WTC11 (cell line): ENCODE measurements at regions not wholly inside any gene's neighbourhood (a gene's known extent, or its start where the extent isn't known, plus 50 kb on each side); places are given as distances from the start of the nearest gene placed in this dataset.

ENCODE experiments used
- ATAC-seq: fragments of 200-7000 bp; cut with Tn5 transposase; 2 replicates; pipeline ENCODE4 v1.10.0; 2021; ENCODE audit warnings: mild to moderate bottlenecking, moderate library complexity
- CTCF ChIA-PET: fragments of 300-600 bp; sonication (Branson Sonifier 250); formaldehyde crosslinking; loops from one replicate; lab custom pipeline; 2021; ENCODE audit warnings: antibody characterized with exemption; lab: Charles Lee
- POLR2A ChIA-PET: fragments of 350-600 bp; sonication (Branson Sonifier 250); formaldehyde crosslinking; loops from one replicate; lab custom pipeline; 2021; ENCODE audit warnings: antibody characterized with exemption; lab: Charles Lee
- DNase-seq: peaks from one replicate; pipeline ENCODE4 v3.0.0; 2021; ENCODE audit warnings: low spot score
- H3K27ac Mint-ChIP-seq: 2 replicates; pipeline ENCODE4 v1.8.0; 2021; ENCODE audit warnings: mixed read lengths
- H3K27me3 Mint-ChIP-seq: 2 replicates; pipeline ENCODE4 v1.8.0; 2021; ENCODE audit warnings: low read depth, mild to moderate bottlenecking, moderate library complexity, mixed read lengths
- H3K36me3 Mint-ChIP-seq: 2 replicates; pipeline ENCODE4 v1.8.0; 2021; ENCODE audit warnings: mixed read lengths
- H3K4me1 Mint-ChIP-seq: 2 replicates; pipeline ENCODE4 v1.8.0; 2022; ENCODE audit warnings: mixed read lengths
- H3K4me3 Mint-ChIP-seq: 2 replicates; pipeline ENCODE4 v1.8.0; 2021; ENCODE audit warnings: mild to moderate bottlenecking, moderate library complexity, mixed read lengths
- H3K9me3 Mint-ChIP-seq: 2 replicates; pipeline ENCODE4 v1.8.0; 2021; ENCODE audit warnings: mixed read lengths
- ATF1 ChIP-seq: sonication (generic); formaldehyde crosslinking; IDR thresholded peaks from 2 replicates; pipeline ENCODE4 v1.8.1; 2023; ENCODE audit warnings: mild to moderate bottlenecking, moderate library complexity, missing genetic modification reagents
- CREB1 ChIP-seq: sonication (generic); formaldehyde crosslinking; IDR thresholded peaks from 2 replicates; pipeline ENCODE4 v1.8.0; 2023; ENCODE audit warnings: mild to moderate bottlenecking, missing genetic modification reagents
- GTF2I ChIP-seq: fragments of 250-450 bp; sonication (Bioruptor Pico); conservative IDR thresholded peaks from 2 replicates; pipeline ENCODE4 v1.4.0; 2021; ENCODE audit warnings: mild to moderate bottlenecking
- NR2C2 ChIP-seq: sonication (generic); formaldehyde crosslinking; IDR thresholded peaks from 2 replicates; pipeline ENCODE4 v1.8.0; 2022; ENCODE audit warnings: mild to moderate bottlenecking, missing genetic modification reagents
- TEAD4 ChIP-seq: sonication (generic); formaldehyde crosslinking; IDR thresholded peaks from 2 replicates; pipeline ENCODE4 v1.8.0; 2022; ENCODE audit warnings: mild to moderate bottlenecking, missing genetic modification reagents
- ZNF138 ChIP-seq: sonication (generic); formaldehyde crosslinking; conservative IDR thresholded peaks from 2 replicates; pipeline ENCODE4 v1.8.1; 2022; ENCODE audit warnings: mild to moderate bottlenecking, moderate library complexity, missing genetic modification reagents
- ZNF232 ChIP-seq: sonication (generic); formaldehyde crosslinking; IDR thresholded peaks from 2 replicates; pipeline ENCODE4 v1.8.0; 2022; ENCODE audit warnings: mild to moderate bottlenecking, missing genetic modification reagents
- ZNF263 ChIP-seq: sonication (generic); formaldehyde crosslinking; IDR thresholded peaks from 2 replicates; pipeline ENCODE4 v1.8.1; 2022; ENCODE audit warnings: low read depth, mild to moderate bottlenecking, moderate library complexity, missing genetic modification reagents
- ZNF416 ChIP-seq: fragments of 250-450 bp; sonication (Bioruptor Pico); IDR thresholded peaks from 2 replicates; pipeline ENCODE4 v1.9.0; 2021; ENCODE audit warnings: mild to moderate bottlenecking, inconsistent platforms
- TF ChIP-seq, protein P1 (sequence below): sonication (generic); formaldehyde crosslinking; IDR thresholded peaks from 2 replicates; pipeline ENCODE4 v1.8.0; 2022; ENCODE audit warnings: missing genetic modification reagents
- TF ChIP-seq, protein P2 (sequence below): fragments of 250-450 bp; sonication (Bioruptor Pico); IDR thresholded peaks from 2 replicates; pipeline ENCODE4 v1.9.0; 2021; ENCODE audit warnings: mild to moderate bottlenecking, borderline replicate concordance
- TF ChIP-seq, protein P3 (sequence below): fragments of 250-450 bp; sonication (Bioruptor Pico); IDR thresholded peaks from 2 replicates; pipeline ENCODE4 v1.9.0; 2021; ENCODE audit warnings: mild to moderate bottlenecking
- TF ChIP-seq, protein P4 (sequence below): sonication (generic); formaldehyde crosslinking; IDR thresholded peaks from 2 replicates; pipeline ENCODE4 v1.8.1; 2022; ENCODE audit warnings: low read depth, mild to moderate bottlenecking, moderate library complexity, missing genetic modification reagents, borderline replicate concordance
- TF ChIP-seq, protein P5 (sequence below): sonication (generic); formaldehyde crosslinking; IDR thresholded peaks from 2 replicates; pipeline ENCODE4 v1.8.0; 2022; ENCODE audit warnings: mild to moderate bottlenecking, missing genetic modification reagents
- TF ChIP-seq, protein P6 (sequence below): sonication (generic); formaldehyde crosslinking; IDR thresholded peaks from 2 replicates; pipeline ENCODE4 v1.8.1; 2022; ENCODE audit warnings: low read depth, missing genetic modification reagents, borderline replicate concordance
- TF ChIP-seq, protein P7 (sequence below): sonication (generic); formaldehyde crosslinking; conservative IDR thresholded peaks from 2 replicates; pipeline ENCODE4 v1.8.1; 2022; ENCODE audit warnings: mild to moderate bottlenecking, missing genetic modification reagents
- TF ChIP-seq, protein P8 (sequence below): sonication (generic); formaldehyde crosslinking; IDR thresholded peaks from 2 replicates; pipeline ENCODE4 v1.8.1; 2022; ENCODE audit warnings: mild to moderate bottlenecking, missing genetic modification reagents, moderate library complexity, borderline replicate concordance

DNA sequence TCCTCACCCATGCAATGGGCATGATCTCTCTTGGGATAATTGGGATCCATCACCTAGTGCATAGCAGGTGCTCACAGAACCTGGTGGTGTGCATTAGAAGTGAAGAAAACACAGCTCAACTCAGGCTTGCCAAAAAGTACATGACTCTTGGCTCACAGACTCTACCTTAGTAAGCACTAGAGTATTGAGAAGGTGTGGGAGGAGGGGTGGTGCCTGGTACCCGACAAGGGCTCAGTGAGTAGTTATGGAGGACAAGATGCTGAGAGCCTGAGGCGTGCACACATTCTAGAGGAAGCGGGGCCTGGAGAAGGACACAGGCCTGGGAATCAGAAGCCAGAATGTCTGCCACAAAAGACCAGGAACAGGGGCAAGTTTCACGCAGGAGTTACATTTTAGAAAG lies 100.3 kb upstream of the GRIK3 start (continued):
- TF ChIP-seq ZNF232 (CRISPR knock-in tag) (no peak), CREB1 (CRISPR knock-in tag) (no peak), TEAD4 (CRISPR knock-in tag) (no peak)
- TF ChIP-seq, protein P1, sequence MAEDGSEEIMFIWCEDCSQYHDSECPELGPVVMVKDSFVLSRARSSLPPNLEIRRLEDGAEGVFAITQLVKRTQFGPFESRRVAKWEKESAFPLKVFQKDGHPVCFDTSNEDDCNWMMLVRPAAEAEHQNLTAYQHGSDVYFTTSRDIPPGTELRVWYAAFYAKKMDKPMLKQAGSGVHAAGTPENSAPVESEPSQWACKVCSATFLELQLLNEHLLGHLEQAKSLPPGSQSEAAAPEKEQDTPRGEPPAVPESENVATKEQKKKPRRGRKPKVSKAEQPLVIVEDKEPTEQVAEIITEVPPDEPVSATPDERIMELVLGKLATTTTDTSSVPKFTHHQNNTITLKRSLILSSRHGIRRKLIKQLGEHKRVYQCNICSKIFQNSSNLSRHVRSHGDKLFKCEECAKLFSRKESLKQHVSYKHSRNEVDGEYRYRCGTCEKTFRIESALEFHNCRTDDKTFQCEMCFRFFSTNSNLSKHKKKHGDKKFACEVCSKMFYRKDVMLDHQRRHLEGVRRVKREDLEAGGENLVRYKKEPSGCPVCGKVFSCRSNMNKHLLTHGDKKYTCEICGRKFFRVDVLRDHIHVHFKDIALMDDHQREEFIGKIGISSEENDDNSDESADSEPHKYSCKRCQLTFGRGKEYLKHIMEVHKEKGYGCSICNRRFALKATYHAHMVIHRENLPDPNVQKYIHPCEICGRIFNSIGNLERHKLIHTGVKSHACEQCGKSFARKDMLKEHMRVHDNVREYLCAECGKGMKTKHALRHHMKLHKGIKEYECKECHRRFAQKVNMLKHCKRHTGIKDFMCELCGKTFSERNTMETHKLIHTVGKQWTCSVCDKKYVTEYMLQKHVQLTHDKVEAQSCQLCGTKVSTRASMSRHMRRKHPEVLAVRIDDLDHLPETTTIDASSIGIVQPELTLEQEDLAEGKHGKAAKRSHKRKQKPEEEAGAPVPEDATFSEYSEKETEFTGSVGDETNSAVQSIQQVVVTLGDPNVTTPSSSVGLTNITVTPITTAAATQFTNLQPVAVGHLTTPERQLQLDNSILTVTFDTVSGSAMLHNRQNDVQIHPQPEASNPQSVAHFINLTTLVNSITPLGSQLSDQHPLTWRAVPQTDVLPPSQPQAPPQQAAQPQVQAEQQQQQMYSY (CRISPR knock-in tag): no peak
- TF ChIP-seq, protein P2, sequence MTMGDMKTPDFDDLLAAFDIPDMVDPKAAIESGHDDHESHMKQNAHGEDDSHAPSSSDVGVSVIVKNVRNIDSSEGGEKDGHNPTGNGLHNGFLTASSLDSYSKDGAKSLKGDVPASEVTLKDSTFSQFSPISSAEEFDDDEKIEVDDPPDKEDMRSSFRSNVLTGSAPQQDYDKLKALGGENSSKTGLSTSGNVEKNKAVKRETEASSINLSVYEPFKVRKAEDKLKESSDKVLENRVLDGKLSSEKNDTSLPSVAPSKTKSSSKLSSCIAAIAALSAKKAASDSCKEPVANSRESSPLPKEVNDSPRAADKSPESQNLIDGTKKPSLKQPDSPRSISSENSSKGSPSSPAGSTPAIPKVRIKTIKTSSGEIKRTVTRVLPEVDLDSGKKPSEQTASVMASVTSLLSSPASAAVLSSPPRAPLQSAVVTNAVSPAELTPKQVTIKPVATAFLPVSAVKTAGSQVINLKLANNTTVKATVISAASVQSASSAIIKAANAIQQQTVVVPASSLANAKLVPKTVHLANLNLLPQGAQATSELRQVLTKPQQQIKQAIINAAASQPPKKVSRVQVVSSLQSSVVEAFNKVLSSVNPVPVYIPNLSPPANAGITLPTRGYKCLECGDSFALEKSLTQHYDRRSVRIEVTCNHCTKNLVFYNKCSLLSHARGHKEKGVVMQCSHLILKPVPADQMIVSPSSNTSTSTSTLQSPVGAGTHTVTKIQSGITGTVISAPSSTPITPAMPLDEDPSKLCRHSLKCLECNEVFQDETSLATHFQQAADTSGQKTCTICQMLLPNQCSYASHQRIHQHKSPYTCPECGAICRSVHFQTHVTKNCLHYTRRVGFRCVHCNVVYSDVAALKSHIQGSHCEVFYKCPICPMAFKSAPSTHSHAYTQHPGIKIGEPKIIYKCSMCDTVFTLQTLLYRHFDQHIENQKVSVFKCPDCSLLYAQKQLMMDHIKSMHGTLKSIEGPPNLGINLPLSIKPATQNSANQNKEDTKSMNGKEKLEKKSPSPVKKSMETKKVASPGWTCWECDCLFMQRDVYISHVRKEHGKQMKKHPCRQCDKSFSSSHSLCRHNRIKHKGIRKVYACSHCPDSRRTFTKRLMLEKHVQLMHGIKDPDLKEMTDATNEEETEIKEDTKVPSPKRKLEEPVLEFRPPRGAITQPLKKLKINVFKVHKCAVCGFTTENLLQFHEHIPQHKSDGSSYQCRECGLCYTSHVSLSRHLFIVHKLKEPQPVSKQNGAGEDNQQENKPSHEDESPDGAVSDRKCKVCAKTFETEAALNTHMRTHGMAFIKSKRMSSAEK (CRISPR knock-in tag): no peak

DNA sequence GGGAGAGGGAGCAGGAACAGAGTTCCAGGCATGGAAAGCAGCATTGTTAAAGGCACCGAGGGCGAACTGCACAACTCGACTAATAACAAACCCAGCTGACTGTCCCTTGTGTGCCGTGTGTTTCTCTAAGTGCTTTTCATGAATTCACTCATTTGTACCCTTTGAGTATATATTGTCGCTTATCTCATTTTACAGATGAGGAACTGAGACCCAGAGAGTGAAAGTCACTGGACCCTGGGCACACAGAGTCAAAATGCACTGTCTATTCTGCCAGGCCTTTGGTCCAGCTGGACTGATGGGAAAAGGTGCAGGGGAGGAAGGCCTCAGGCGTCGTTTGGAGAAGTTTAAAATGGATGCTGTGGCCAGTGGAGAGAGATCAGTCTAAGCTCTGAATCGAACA lies 100.7 kb upstream of the GRIK3 start:
- Mint-ChIP-seq H3K4me3 (no peak overlapping the region), H3K27ac (no peak overlapping the region), H3K27me3 (peaks cover 3% of the 10 kb centered on the region), H3K9me3 (no peaks in the 10 kb centered on the region), H3K4me1 (no peaks in the 10 kb centered on the region), H3K36me3 (no peaks in the 10 kb centered on the region)
- CTCF ChIA-PET: no interaction called here
- DNase-seq (no peak), ATAC-seq (no peak)
- POLR2A ChIA-PET: no interaction called here
- TF ChIP-seq CREB1 (CRISPR knock-in tag): no peak
- TF ChIP-seq, protein P3, sequence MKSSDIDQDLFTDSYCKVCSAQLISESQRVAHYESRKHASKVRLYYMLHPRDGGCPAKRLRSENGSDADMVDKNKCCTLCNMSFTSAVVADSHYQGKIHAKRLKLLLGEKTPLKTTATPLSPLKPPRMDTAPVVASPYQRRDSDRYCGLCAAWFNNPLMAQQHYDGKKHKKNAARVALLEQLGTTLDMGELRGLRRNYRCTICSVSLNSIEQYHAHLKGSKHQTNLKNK (CRISPR knock-in tag): no peak
- TF ChIP-seq, protein P4, sequence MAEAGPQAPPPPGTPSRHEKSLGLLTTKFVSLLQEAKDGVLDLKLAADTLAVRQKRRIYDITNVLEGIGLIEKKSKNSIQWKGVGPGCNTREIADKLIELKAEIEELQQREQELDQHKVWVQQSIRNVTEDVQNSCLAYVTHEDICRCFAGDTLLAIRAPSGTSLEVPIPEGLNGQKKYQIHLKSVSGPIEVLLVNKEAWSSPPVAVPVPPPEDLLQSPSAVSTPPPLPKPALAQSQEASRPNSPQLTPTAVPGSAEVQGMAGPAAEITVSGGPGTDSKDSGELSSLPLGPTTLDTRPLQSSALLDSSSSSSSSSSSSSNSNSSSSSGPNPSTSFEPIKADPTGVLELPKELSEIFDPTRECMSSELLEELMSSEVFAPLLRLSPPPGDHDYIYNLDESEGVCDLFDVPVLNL (CRISPR knock-in tag): no peak

DNA sequence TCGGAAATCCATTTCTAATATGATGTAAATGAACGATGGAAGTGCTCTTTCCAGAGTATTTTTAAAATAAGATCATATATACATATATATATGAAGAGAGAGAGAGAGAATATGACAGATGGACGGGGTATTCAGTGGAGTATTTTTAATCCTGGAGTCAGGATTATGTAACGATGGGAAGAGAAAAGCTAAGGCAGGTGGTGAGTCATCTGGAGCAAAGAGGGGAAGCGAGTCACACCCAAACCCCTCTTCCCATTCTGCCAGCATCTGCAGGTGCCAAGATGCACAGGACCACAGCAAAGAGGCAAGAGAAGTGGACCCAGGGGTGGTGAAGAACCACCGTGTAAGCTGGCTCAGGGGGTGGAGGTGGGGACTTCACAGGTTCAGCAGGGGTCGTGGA lies 102.7 kb upstream of the GRIK3 start:
- Mint-ChIP-seq H3K36me3 (no peaks in the 10 kb centered on the region), H3K4me1 (no peaks in the 10 kb centered on the region), H3K27ac (no peak overlapping the region), H3K27me3 (peaks cover 4% of the 10 kb centered on the region), H3K4me3 (no peak overlapping the region), H3K9me3 (no peaks in the 10 kb centered on the region)
- DNase-seq (no peak), ATAC-seq (no peak)
- ChIA-PET CTCF (no interaction called here), POLR2A (no interaction called here)
- TF ChIP-seq NR2C2 (CRISPR knock-in tag): no peak
- TF ChIP-seq ATF1 (CRISPR knock-in tag): no peak
- no peak for TF ChIP-seq ZNF138
- no peak for TF ChIP-seq ZNF263 (CRISPR knock-in tag)
- no peak for TF ChIP-seq TEAD4 (CRISPR knock-in tag)
- no peak for TF ChIP-seq GTF2I (CRISPR knock-in tag)
- TF ChIP-seq, protein P5, sequence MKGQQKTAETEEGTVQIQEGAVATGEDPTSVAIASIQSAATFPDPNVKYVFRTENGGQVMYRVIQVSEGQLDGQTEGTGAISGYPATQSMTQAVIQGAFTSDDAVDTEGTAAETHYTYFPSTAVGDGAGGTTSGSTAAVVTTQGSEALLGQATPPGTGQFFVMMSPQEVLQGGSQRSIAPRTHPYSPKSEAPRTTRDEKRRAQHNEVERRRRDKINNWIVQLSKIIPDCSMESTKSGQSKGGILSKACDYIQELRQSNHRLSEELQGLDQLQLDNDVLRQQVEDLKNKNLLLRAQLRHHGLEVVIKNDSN (CRISPR knock-in tag): no peak
- TF ChIP-seq, protein P6, sequence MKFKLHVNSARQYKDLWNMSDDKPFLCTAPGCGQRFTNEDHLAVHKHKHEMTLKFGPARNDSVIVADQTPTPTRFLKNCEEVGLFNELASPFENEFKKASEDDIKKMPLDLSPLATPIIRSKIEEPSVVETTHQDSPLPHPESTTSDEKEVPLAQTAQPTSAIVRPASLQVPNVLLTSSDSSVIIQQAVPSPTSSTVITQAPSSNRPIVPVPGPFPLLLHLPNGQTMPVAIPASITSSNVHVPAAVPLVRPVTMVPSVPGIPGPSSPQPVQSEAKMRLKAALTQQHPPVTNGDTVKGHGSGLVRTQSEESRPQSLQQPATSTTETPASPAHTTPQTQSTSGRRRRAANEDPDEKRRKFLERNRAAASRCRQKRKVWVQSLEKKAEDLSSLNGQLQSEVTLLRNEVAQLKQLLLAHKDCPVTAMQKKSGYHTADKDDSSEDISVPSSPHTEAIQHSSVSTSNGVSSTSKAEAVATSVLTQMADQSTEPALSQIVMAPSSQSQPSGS: no peak
- TF ChIP-seq, protein P7, sequence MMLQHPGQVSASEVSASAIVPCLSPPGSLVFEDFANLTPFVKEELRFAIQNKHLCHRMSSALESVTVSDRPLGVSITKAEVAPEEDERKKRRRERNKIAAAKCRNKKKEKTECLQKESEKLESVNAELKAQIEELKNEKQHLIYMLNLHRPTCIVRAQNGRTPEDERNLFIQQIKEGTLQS (CRISPR knock-in tag): no peak
- TF ChIP-seq ZNF416 (CRISPR knock-in tag): no peak
- TF ChIP-seq, protein P8, sequence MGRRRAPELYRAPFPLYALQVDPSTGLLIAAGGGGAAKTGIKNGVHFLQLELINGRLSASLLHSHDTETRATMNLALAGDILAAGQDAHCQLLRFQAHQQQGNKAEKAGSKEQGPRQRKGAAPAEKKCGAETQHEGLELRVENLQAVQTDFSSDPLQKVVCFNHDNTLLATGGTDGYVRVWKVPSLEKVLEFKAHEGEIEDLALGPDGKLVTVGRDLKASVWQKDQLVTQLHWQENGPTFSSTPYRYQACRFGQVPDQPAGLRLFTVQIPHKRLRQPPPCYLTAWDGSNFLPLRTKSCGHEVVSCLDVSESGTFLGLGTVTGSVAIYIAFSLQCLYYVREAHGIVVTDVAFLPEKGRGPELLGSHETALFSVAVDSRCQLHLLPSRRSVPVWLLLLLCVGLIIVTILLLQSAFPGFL: no peak
